Endothelial cell (in vitro differentiated cells): ENCODE measurements at regions not wholly inside any gene's neighbourhood (a gene's known extent, or its start where the extent isn't known, plus 50 kb on each side); places are given as distances from the start of the nearest gene placed in this dataset.

Experiments used
- DNase-seq: peaks from one replicate; pipeline ENCODE4 v3.0.0; 2021; ENCODE audit warnings: low spot score
- H3K27ac Mint-ChIP-seq: one replicate; pipeline ENCODE4 v1.8.0; 2021; ENCODE audit warnings: mixed read lengths, inconsistent platforms; ENCODE audit not compliant: unreplicated experiment
- H3K27me3 Mint-ChIP-seq: one replicate; pipeline ENCODE4 v1.8.0; 2021; ENCODE audit warnings: mild to moderate bottlenecking, moderate library complexity, mixed read lengths, inconsistent platforms; ENCODE audit not compliant: unreplicated experiment
- H3K36me3 Mint-ChIP-seq: one replicate; pipeline ENCODE4 v1.8.0; 2021; ENCODE audit warnings: mild to moderate bottlenecking, low read depth, mixed read lengths, inconsistent platforms; ENCODE audit not compliant: unreplicated experiment
- H3K4me1 Mint-ChIP-seq: one replicate; pipeline ENCODE4 v1.8.0; 2021; ENCODE audit warnings: mild to moderate bottlenecking, mixed read lengths, inconsistent platforms; ENCODE audit not compliant: unreplicated experiment
- H3K4me3 Mint-ChIP-seq: one replicate; pipeline ENCODE4 v1.8.0; 2021; ENCODE audit warnings: mild to moderate bottlenecking, mixed read lengths, inconsistent platforms; ENCODE audit not compliant: unreplicated experiment
- H3K9me3 Mint-ChIP-seq: one replicate; pipeline ENCODE4 v1.8.0; 2021; ENCODE audit warnings: mixed read lengths, inconsistent platforms; ENCODE audit not compliant: unreplicated experiment
- CTCF ChIP-seq: fragments of 200-600 bp; sonication (generic); IDR thresholded peaks from one replicate; pipeline ENCODE4 v1.5.0; 2021; ENCODE audit warnings: antibody characterized with exemption; ENCODE audit not compliant: unreplicated experiment

- H3K27ac Mint-ChIP-seq, result no peak overlapping the region
- peaks cover 3% of the 10 kb centered on the region for H3K4me1 Mint-ChIP-seq
- no peak for DNase-seq
- no peak overlapping the region for H3K4me3 Mint-ChIP-seq
- H3K27me3 Mint-ChIP-seq, result no peaks in the 10 kb centered on the region
- TF ChIP-seq CTCF, result no peak
- H3K36me3 Mint-ChIP-seq, result no peaks in the 10 kb centered on the region
- H3K9me3 Mint-ChIP-seq, result no peaks in the 10 kb centered on the region
Measured at GRCh38 chr3:182723596-182723995, 69.7 kb upstream of the ATP11B start.

GRCh38 chr3:182725372-182726251, 67.7 kb upstream of the ATP11B start:
- DNase-seq, result no peak
- H3K27me3 Mint-ChIP-seq, result peaks cover 3% of the 10 kb centered on the region
- TF ChIP-seq CTCF, result no peak
- no peak overlapping the region for H3K27ac Mint-ChIP-seq
- no peaks in the 10 kb centered on the region for H3K36me3 Mint-ChIP-seq
- no peaks in the 10 kb centered on the region for H3K9me3 Mint-ChIP-seq
- H3K4me3 Mint-ChIP-seq, result no peak overlapping the region
- H3K4me1 Mint-ChIP-seq, result peaks cover 3% of the 10 kb centered on the region

GRCh38 chr3:182726258-182727142, 66.8 kb upstream of the ATP11B start:
- Mint-ChIP-seq H3K27me3 (peaks cover 3% of the 10 kb centered on the region), H3K4me3 (no peak overlapping the region), H3K9me3 (no peaks in the 10 kb centered on the region), H3K4me1 (peaks cover 3% of the 10 kb centered on the region), H3K27ac (no peak overlapping the region), H3K36me3 (no peaks in the 10 kb centered on the region)
- no peak for TF ChIP-seq CTCF
- DNase-seq, result no peak

- Mint-ChIP-seq H3K27ac (no peak overlapping the region), H3K27me3 (peaks cover 3% of the 10 kb centered on the region), H3K4me1 (peaks cover 3% of the 10 kb centered on the region), H3K36me3 (no peaks in the 10 kb centered on the region), H3K9me3 (no peaks in the 10 kb centered on the region), H3K4me3 (no peak overlapping the region)
- no peak for DNase-seq
- no peak for TF ChIP-seq CTCF
Measured at GRCh38 chr3:182728238-182728637, 65.1 kb upstream of the ATP11B start.
